ENCODE measurements at regions not wholly inside any gene's neighbourhood (a gene's known extent, or its start where the extent isn't known, plus 50 kb on each side); places are given as distances from the start of the nearest gene placed in this dataset.
"Not testable (repeated sequence)": the region's sequence is repeated elsewhere in the genome, so short reads cannot be mapped to it uniquely, and the experiment has no call there.

DNA sequence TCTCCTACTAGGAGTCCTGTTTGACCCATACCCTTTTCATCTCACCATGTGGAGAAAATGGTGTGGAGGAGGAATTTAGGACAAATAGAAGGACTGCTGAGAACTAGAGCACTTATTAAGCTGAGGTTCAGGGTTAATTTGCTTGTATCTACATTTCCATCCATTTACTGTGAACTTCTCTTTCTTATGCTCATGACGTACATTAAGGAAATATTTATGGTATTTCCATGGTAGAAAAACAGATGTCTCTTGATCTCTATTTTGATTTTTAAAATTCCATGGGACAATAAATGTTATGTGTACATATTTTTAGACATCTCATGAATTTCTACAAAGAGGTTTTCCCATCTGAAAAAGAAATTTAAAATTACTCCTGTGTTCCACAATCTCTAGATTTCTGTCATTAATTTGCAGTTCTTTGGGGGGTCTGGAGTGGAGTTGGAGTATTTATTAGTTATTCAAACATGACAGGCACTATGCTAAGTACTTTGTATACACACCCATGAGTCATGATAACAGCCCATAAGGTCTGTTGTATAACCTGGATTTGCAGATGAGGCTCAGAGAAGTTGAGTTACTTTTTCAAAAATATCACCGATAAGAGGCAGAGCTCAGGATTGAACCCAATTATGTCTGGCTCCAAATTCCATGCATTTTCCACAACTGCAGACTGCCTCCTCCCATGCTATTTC lies 112.6 kb downstream of the COPS8 start:
- no peak for DNase-seq

DNA sequence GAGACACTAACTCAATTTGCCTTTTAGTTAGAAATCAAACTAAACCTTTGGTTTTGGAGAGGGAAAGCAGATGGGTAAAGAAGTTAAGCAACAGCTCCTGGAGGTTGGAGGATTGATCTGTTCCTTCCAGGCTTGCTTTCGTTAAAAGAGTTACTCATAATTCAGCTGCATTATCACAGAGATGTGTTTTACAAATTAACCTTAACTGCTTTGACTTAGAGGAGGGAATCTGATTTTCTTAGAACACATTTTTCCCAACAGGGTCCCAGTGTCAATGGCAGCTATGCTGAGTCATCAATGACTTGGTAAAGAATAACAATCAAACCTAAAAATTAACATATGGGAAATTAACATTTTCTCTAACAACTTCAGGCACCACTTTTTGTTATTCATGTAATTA lies 113.4 kb downstream of the COPS8 start:
- no peak for DNase-seq

DNA sequence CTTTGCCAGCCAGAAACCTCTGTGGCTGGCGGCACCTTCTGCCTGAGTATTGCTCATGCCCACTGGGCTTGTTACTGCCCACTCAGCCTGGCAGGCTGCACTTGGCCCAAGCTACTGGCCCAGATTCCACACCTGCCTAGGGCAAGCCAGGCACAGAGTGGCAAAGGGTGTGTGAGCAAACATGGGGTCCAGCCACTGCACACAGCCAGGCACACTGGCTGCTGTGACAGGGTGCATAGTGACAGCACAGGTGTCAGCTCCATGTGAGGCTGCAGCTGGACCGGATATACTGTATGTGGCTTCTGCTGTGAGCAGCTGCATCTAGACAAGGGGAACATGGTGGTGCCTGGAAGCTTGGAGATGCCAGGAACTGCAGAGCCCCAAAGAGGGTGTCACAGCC lies 113.9 kb downstream of the COPS8 start:
- no peak for DNase-seq

DNA sequence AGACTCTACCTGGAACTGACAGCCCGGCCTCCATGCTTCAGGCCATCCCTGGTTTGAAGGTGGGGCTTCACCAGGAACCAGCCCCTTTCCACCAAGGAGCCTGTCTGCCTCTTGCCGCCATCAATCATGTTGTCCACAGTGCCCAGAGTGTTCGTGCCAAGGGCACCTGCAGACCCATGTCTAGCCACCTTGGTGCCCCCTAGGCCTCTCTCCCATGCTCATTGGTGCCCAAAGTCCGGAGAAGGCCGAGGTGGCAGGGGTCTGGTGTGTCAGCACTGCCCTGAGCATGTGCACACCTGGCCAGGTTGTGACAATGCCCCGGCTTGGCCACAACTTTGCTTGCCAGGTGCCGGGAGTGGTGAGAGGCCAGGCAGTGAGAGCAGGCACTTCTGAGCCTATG lies 114.8 kb downstream of the COPS8 start:
- DNase-seq, result no peak

DNA sequence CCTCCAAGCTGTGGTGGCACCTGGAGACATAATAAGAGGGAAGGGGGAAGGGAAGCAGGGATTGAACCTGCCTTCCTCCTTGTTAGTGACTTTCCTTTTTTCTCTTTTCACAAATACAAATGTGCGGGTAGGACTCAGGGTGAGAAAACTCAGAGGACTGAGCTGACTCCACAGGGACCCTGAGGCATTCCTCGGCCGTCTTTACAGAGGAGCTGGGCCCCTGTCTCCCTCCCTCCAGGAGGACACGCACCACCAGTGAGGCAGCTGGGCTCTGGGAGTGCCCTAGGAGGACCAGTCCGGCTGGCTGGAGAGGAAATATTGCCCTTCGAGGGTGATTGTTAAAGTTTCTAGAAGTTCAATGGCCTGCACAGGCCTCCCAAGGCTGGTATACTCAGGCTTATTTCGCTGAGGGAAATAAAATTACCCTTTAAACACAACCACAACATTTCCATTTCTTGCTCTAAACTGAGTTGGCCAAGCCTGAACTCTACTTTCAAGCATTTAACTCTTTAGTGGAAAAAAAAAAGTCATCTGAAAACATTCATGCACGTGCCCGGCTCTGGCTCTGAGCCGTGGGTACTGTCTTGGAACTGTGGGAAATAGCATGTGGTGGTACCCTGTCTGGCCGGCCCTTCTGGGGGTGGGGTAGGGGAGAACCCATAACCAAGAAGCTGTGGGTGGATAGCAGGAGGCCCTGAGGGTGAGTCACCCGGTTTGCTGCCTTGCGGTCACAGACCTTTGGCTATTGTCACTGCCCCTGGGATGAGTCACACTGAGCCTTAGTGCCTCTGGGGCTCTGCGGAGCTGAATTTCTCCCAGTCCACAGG lies 116.0 kb downstream of the COPS8 start:
- DNase-seq, result peak; percentile 71

DNA sequence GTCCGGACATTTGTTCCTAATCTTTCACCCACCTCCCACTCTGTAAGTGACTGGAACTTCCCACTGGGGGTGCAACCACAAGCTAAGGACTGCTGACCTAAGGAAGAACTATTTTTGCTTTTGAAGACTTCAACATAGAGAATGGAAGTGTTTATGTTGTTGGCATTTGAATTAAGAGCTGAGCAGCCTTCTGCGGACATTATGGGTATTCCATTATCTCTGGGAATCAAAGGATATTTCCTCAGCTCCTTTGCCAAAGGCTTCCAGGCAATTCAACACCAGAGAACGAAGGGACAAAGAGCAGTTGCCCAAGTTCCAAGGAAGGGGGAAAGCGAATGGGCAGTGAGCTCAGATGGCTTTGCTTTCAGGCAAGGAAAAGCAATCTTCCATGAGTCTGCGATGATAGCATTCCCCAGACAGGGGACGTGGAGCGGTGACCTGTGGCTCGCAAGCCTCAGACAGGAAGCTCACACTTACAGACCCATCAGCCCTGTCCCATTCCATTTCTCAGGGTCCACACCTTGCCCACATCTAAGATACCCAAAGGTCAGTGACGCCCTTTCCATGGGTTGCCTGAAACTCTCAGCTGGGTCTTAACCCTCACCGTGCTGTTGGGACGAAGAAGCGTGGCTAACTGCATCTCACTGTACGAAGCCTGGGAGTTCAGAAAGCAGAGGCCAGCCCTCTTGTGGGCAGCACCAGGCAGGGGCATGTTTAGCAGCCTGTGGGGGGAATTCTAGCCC lies 116.8 kb downstream of the COPS8 start:
- DNase-seq, result no peak

DNA sequence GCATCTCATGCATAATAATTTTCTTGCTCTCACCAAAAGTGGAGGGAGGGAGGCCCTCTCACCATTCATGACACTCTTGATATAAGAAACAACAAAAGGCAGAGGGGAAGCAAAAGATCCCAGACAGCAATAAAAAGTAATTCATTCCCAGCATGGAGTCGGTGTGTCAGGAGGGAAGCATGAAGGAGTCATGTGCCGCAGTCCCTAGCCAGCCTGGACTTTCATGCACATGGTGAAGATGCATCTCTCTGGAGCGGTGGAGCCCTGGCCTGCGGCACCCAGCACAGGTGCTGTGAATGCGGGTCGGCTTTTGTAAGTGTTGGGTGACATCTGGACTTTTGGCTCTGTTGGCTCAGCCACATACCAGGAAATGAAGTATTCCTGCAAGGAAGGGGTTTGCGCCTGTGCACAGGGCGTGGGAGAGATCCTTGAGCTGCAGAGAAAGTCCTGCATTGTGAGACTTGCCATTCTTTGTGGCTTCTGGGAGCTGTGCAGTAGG lies 119.4 kb downstream of the COPS8 start:
- no peak for DNase-seq

DNA sequence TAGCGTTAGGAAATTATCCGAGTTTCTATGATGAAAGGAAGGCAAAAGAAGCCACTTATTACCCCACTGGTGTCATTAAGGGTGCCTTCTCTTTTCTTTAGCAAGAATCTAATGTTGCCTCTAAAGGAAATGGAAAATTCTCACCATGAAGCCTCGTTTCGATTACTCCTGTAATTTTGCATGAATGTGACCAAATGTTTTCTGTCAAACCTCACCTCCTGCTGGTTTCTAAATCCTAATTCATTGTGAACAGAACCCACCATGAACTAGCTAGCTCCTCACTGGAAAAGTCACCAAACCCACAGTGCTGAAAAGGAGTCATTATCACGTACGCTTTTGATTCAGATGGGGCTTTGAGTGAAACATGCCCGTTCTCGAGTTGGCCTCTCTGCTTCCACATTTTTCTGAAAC lies 119.9 kb downstream of the COPS8 start:
- no peak for DNase-seq

DNA sequence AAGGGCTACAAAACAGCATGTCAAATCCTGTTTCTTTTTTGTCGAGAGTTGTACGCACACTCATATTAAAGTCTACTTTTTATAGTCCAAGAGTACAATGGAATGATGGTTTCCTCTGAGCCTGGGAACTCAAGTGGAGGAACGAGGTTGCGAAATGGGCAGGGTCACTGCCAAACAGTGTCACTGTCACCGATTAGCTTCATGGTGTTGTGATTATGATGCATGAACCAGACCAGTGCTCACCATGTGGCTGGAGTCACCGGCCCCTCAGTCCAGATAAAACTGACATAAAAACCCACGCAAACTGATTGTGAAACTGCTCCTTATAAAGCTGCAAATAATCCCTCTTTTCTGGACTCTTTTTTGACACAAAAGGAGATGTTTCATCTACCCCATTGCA lies 122.0 kb downstream of the COPS8 start:
- no peak for DNase-seq

DNA sequence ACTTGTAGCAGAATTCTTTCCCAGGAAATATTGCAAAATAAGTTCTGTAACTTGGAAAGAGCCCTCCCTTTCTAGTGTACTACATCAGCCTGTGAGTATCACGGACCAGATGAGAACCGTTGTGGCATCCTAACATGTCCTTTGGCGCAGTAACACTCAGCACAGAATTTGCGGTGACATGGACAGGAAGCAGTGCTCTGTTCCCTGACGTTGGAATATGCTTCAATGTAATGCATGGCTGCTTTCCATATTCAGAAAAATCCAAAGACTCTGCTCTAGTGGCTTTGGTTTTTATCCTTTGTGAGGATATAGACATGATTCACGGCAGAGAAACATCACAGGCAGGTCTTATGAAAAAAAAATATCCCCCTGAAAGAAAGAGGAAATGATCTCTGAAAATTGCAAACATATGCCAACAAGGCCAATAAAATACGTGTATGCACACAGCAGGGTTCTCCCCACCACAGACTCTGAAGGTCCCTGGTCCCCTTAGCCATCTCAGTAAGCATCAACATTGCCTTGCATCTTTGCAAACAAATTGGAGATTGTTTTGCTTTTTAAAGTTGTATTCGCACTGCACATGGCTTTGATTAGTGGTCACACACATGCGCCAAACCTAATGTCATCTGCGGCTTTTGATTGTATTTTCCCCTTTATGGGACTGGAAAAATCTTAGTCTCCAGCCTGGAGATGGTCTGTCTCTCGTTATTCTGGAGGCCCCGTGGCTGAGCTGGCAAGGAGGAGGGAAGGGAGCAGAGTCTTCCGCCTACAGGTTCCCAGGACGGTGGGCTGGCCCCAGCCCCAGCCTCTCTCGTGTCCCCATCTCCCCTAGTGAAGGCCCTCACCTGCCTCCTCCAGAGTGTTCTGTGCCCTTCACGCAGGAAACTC lies 122.9 kb downstream of the COPS8 start:
- no peak for DNase-seq

DNA sequence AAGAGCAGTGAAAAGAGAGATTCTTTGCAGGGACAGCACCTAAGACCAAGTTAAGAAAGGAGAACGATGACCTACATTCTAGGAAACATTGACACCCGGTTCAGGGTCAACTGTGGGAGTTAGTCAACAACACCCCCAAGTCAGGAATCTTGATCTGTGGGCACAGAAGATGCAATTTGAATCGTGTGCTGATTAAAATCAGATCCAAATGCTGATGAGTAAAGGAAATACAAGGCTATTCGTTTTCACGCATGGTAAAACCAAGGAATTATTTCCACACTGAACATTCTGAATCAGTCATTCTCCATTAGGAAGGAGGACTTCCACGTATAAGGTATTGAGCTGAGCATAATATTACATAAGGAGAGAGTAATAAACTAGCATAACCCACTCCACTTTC lies 124.2 kb downstream of the COPS8 start:
- DNase-seq, result no peak

DNA sequence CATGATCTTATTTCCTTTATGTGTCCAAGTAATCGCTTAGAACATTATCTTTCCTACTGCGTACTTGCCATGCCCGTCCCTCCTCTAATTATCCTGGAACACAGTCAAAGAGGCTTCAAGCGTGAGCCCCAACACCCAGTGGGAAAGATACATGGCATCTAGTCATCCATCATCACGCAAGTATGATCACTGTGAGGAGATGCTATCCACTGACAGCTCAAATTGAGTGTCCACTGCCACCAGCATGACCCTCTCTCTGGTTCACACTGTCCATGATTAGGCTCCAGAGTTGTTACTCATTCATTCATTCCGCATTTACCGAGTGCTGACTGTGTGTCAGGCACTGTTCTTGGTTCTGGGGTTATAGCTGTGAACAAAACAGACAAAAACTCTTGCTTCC lies 124.6 kb downstream of the COPS8 start:
- no peak for DNase-seq

DNA sequence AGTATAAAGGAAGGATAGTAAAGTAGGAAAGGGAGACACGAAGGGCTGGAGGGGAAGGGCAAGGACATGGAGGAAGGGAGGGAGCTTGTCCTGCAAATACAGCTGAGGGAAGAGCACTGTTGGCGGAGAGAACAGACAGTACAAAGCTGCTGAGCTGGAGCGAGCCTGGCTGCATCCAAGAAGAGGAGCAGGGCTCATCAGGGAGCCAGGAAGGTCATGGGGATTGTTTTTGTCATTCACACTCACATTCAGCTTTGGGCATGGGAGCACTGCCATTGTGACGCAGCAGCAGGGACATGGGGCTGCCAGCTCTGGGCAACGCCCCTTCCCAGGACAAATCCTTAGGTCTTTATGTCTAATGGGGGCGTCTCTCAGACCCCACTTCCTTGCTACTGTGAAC lies 125.1 kb downstream of the COPS8 start:
- no peak for DNase-seq

DNA sequence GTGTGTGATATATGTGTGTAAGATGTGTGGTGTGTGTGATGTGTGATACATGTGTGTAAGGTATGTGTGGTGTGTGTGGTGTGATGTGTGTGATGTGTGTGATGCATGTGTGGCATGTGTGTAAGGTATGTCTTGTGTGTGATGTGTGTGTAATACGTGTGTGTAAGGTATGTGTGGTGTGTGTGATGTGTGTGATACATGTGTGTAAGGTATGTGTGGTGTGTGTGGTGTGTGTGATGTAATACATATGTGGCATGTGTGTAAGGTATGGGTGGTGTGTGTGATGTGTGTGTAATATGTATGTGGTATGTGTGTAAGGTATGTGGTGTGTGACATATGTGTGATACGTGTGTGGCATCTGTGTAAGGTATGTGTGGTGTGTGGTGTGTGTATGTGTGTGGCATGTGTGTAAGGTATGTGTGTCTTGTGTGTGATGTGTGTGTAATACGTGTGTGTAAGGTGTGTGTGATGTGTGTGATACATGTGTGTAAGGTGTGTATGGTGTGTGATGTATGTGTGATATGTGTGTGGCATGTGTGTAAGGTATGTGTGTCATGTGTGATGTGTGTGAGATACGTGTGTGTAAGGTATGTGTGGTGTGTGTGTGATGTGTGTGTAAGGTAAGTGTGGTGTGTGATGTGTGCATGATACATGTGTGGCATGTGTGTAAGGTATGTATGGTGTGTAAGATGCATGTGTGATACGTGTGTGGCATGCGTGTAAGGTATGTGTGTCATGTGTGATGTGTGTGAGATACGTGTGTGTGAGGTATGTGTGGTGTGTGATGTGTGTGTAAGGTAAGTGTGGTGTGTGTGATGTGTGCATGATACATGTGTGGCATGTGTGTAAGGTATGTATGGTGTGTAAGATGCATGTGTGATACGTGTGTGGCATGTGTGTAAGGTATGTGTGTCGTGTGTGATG lies 126.9 kb downstream of the COPS8 start:
- not testable (repeated sequence) for DNase-seq

DNA sequence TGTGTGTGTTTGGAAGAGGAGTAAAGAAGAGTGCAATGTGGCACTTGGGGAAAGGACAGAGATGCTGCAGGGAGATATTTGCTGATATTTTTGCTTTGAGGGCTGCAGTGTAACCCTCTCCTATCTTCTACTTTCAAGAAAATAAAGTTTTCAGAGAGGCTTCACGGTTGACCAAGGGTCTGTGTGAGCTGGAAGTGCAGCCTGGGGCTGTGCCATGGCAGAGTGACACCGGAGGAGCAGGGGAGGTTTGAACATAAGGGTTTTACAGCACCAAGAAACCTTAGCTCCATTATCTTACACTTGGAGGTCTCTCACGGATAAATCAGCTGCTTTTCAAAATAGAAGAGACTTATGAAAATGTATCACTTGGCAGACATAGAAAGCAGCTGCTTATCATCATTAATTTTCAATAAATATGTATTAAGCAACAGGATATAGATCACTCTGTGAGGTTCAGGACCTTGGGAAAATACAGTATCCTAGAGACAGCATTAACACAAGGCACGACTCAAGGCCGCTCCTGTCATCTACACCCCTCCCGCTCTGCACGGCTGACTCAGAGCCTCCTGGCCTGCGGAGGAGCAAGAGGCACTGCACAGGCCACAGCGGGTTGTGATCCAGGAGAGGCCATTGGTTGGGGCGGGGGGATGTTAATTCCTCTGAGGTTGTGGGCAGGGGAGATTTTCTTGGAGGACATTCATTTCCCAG lies 127.8 kb downstream of the COPS8 start:
- no peak for DNase-seq

DNA sequence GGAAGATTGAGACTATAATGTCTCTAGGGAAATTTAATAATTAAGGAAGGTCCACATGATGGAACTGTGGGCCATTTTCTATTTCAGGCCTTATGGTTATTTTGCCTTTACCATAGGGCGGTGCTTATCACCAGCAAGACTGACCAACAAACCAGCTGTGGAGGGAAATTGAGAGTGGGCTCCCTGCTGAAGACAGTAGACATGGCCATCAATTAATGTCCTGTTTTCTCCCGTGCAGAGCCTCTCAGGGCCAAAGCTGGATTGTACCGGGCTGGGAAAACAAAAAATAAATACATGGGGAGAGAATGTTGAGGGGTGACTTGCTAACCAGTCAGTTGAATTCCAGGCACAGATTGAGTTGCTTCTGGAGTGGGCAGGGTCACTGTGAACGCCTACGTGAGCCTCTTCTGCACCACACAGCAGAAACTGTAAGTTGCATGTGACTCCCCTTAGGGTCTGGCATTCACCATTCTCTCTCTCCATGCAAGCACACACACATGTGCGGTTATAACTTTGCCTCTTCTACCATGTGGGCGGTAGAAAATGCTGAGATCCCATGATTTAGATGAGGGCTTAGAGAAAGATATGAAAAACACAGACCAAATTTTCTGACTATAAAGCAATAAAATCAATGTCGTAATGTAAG lies 128.5 kb downstream of the COPS8 start:
- DNase-seq, result no peak

DNA sequence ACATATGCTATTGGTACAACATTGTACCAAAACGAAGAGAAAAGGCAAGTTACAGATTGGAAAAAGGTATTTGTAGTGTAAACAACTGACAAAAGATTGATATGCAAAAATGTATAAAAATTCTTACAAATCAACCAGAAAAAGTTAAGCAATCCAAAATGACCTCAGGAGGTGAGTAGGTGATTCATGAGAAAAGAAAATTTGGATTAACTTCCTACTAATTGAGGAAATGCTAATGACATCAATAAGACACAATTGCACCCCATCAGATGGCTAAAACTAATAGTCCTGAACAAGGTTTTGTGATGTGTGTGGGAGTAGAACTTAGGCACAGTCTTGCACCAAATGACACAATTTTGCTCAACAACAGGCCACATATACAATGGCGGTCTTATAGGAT lies 129.3 kb downstream of the COPS8 start:
- no peak for DNase-seq

DNA sequence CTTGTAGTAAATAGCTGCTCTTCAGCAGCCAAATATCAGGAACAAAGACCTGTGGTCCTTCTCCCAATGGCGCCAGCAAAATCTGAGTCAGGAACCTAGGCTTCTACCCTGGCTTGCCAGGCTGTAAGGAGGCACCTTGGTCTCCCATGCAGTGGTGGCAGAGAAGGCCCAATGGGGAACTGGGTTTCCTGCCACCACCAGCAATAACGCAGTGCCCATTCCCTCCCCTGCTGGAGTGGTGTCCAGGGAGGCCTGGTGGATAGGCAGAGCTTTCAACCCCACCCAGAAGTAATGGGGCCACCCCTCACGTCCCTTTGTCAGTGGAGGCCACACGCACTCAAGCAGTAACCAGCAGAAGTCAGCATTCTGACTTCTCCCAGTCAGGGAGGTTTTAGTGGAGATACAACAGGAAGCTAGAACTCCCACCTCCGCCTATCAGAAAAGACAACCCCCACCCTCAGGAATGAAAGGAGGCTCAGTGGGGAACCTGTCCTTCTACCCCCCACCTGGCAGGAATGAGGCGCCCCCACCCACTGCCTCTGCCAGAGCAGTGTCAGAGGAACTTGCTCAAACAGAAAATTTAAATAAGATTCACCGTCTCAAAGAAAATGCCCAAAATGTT lies 132.4 kb downstream of the COPS8 start:
- DNase-seq, result no peak

DNA sequence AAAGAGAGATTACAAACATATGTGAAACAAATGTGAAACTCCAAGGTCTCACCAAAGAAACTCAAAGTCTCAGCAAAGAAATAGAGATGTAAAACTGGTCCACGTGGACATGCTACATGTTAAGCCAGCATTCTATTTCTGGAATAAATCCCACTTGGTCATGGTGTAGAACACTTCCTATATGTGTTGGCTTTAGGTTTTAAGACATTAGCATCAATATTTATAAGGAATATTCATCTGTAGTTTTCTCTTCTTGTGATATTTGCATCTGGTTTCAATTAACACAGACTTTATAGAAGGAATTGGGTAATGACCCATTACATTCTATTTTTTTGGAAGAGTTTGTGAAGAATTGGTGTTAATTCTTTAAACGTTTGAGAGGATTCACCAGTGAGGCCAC lies 133.1 kb downstream of the COPS8 start:
- DNase-seq, result no peak

DNA sequence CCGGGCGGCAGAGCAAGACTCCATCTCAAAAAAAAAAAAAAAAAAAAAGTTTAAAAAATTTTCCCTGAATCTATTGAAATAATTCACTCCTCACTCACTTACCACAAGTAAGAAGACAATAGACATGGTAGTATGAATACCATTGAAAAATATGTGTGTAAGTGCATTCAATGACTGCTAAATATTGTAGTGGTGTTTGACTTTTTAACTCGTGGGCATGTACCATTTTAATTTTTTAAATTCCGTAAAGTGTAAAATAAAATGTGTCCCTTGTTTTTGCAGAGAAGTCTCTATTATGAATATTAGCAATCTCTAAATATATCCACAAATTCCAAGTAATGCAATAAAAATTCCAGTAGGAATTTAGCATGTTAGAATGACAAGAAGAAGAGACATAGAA lies 134.1 kb downstream of the COPS8 start:
- DNase-seq, result no peak

Data from 8988T (cell line).